ENCODE measurements at regions not wholly inside any gene's neighbourhood (a gene's known extent, or its start where the extent isn't known, plus 50 kb on each side); places are given as distances from the start of the nearest gene placed in this dataset.

DNA sequence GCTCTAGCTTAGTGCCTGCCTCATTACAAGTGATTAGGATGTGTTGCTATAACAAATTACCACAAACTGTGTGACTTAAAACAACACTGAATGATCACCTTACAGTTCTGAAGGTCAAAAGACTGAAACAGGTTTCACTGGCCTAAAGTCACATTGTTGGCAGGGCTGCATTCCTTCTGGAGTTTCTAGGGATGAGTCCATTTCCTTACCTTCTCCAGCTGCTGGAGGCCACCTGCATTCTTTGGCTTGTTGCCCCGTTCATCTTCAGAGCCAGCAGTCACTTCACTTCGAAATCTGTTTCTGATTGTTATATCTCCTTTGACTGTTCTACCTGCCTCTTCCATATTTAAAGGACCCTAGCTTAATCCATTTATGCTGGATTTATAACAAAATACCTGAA lies 69.4 kb upstream of the MTPN start:
- no peak overlapping the region for H3K4me3 ChIP-seq
- DNase-seq: no peak
- 38 to 47% methylated on average over 2 of the region's 2 CpGs for WGBS, 2 donors
- intact Hi-C loops (cut with DNase I): no loop called here
- peaks cover 0 to 12% (median 0%) of the 10 kb centered on the region in 3 donors for H3K4me1 ChIP-seq
- H3K27me3 ChIP-seq: no peaks in the 10 kb centered on the region
- no peak overlapping the region for H3K27ac ChIP-seq
- no peak for TF ChIP-seq POLR2A (IDR thresholded peaks at IDR 0.05)
- TF ChIP-seq, protein P1, sequence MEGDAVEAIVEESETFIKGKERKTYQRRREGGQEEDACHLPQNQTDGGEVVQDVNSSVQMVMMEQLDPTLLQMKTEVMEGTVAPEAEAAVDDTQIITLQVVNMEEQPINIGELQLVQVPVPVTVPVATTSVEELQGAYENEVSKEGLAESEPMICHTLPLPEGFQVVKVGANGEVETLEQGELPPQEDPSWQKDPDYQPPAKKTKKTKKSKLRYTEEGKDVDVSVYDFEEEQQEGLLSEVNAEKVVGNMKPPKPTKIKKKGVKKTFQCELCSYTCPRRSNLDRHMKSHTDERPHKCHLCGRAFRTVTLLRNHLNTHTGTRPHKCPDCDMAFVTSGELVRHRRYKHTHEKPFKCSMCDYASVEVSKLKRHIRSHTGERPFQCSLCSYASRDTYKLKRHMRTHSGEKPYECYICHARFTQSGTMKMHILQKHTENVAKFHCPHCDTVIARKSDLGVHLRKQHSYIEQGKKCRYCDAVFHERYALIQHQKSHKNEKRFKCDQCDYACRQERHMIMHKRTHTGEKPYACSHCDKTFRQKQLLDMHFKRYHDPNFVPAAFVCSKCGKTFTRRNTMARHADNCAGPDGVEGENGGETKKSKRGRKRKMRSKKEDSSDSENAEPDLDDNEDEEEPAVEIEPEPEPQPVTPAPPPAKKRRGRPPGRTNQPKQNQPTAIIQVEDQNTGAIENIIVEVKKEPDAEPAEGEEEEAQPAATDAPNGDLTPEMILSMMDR (IDR thresholded peaks at IDR 0.05): no peak
- no peaks in the 10 kb centered on the region for H3K9me3 ChIP-seq
- no peaks in the 10 kb centered on the region for H3K36me3 ChIP-seq

DNA sequence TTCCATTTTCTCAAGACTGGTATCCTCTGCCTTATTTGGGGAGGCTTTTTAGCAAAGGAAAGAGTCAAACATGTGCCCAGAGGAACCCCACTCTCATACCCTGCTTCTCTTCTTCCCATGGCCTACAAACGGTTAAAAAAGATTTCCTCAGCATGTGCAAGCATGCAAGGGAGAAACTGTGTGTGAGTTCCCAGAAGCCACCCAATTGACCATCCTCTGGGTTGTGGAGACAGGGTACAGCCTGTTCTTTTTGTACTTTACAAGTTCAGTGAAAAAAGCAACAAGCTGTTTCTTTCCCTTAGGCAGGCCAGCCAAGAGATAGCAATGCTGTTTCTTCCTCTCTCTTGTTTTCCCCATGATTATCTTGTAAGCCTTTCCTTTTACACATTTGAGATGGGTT lies 68.8 kb upstream of the MTPN start:
- TF ChIP-seq, protein P1 (IDR thresholded peaks at IDR 0.05): no peak
- no peak for TF ChIP-seq POLR2A (IDR thresholded peaks at IDR 0.05)
- intact Hi-C loops (cut with DNase I): no loop called here

GRCh38 chr7:136045181-136045580 lies 68.0 kb upstream of the MTPN start:
- WGBS, 2 donors: 71 to 72% methylated on average over 3 of the region's 3 CpGs
- H3K27me3 ChIP-seq: no peaks in the 10 kb centered on the region

More for the DNA sequence above, 68.8 kb upstream of the MTPN start:
- Histone ChIP-seq H3K27me3 (no peaks in the 10 kb centered on the region), H3K9me3 (no peaks in the 10 kb centered on the region), H3K4me3 (no peak overlapping the region), H3K27ac (no peak overlapping the region), H3K36me3 (no peaks in the 10 kb centered on the region), H3K4me1 (peaks cover 0 to 12% (median 0%) of the 10 kb centered on the region in 3 donors)
- no peak for DNase-seq
- 47 to 69% methylated on average over 1 of the region's 1 CpG for whole genome bisulfite sequencing, 2 donors

DNA sequence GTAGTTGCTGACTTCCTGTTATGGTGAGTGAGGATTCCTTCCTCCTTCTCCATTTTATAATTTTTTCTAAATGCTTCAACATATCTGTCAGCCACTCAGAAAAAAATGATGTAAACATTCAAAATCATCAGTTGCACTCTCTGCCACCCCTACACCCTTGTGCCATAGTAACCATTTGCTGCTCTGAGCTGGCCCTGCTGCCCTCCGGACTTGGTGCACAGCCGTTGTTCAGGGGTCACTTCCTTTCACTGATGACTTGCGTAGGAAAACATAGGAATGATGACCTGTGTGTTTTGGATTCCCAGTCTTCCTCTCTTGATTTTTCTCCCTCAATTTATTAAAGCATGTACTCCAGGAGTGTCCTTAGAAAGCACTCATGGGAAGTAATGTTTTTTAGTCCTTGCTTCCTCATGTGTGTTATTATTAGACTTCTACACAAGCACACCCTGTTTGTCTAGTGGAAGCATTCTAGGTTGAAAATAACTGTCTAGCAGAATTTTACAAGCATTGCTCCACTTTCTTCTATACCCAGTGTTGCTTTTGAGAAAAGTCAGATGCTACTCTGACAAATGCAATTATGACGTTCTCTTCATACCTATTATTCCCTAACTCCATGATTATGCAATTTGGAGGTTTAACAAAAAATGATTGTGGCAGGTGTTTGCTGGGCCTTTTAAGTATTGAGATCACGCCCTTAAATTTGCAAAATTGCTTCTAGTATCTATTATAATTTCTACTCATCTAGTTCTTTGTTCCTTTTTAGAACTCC lies 62.6 kb upstream of the MTPN start:
- Histone ChIP-seq H3K4me1 (no peaks in the 10 kb centered on the region), H3K36me3 (no peaks in the 10 kb centered on the region), H3K9me3 (no peaks in the 10 kb centered on the region), H3K4me3 (no peak overlapping the region), H3K27me3 (no peaks in the 10 kb centered on the region), H3K27ac (no peak overlapping the region)
- no peak for TF ChIP-seq POLR2A (IDR thresholded peaks at IDR 0.05)
- TF ChIP-seq, protein P1 (IDR thresholded peaks at IDR 0.05): no peak
- 70 to 73% methylated on average over 5 of the region's 5 CpGs for WGBS, 2 donors
- no peak for DNase-seq
- intact Hi-C loops (cut with DNase I): no loop called here

More at GRCh38 chr7:136045181-136045580, 68.0 kb upstream of the MTPN start:
- TF ChIP-seq POLR2A (IDR thresholded peaks at IDR 0.05): no peak
- intact Hi-C loops (cut with DNase I): no loop called here
- Histone ChIP-seq H3K4me3 (no peak overlapping the region), H3K27ac (no peak overlapping the region), H3K36me3 (no peaks in the 10 kb centered on the region), H3K9me3 (no peaks in the 10 kb centered on the region), H3K4me1 (peaks cover 0 to 8% (median 0%) of the 10 kb centered on the region in 3 donors)
- no peak for DNase-seq

GRCh38 chr7:136036336-136036735 lies 59.2 kb upstream of the MTPN start:
- DNase-seq: no peak
- H3K4me3 ChIP-seq: no peak overlapping the region
- no peak overlapping the region for H3K27ac ChIP-seq
- peaks cover 0 to 1% (median 0%) of the 10 kb centered on the region in 3 donors for H3K4me1 ChIP-seq
- intact Hi-C loops (cut with DNase I): no loop called here
- 21 to 39% methylated on average over 3 of the region's 3 CpGs for WGBS, 2 donors
- TF ChIP-seq POLR2A (IDR thresholded peaks at IDR 0.05): no peak
- TF ChIP-seq, protein P1 (IDR thresholded peaks at IDR 0.05): no peak
- H3K9me3 ChIP-seq: no peaks in the 10 kb centered on the region
- H3K27me3 ChIP-seq: no peaks in the 10 kb centered on the region
- no peaks in the 10 kb centered on the region for H3K36me3 ChIP-seq

Measured in esophagus squamous epithelium (tissue), 5 donors.